HEK293T (cell line): ENCODE measurements at regions not wholly inside any gene's neighbourhood (a gene's known extent, or its start where the extent isn't known, plus 50 kb on each side); places are given as distances from the start of the nearest gene placed in this dataset.

ENCODE experiments used
- CTBP1 ChIP-seq: fragments of 450-650 bp; IDR thresholded peaks from 2 replicates; pipeline ENCODE4 v1.6.1; 2016; ENCODE audit warnings: borderline replicate concordance
- PKNOX1 ChIP-seq: fragments of 450-650 bp; IDR thresholded peaks from 2 replicates; pipeline ENCODE4 v1.6.1; 2016

DNA sequence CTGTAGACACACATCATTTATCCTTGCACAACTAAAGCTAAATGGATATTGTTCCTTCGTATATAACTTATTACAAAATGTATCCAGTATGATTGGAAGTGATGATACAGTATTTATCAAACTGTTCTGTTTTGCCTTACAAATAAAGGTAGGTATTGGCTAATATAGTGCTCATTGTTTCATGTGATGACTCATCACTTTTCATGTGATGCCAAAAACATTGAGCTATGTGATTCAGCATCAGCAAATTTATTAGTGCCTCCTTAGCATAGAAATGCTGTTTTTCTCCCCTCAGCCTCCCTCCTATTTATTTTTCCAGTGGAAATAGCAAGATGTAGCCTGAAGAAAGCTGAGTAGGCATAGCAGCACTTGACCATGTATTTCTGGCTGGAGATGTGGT lies 228.6 kb upstream of the LYPLAL1 start:
- TF ChIP-seq PKNOX1 (no peak), CTBP1 (no peak)
